ENCODE measurements at regions not wholly inside any gene's neighbourhood (a gene's known extent, or its start where the extent isn't known, plus 50 kb on each side); places are given as distances from the start of the nearest gene placed in this dataset.

DNA sequence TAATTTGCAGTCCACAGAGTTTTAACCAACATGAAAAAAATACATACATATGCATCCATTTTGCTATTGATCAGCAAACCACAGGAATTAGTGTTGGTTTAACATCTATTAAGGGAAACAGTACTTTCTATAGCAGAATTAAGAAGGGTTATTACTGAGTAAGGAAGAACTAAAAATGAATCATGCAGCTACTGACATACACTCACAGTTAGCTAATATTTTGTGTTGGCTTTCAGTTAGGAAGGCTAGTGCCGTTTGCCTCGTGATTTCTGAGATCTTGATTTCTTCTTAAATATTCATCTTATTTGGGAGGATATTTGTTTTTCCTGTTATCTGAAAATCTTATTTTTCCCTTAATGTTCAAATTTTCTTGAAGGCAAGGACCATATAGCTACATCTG is 423.4 kb downstream of the NOVA1 start:
- H3K4me3 ChIP-seq (ENCODE audit: low read length): no peak overlapping the region
- TF ChIP-seq, protein P1, sequence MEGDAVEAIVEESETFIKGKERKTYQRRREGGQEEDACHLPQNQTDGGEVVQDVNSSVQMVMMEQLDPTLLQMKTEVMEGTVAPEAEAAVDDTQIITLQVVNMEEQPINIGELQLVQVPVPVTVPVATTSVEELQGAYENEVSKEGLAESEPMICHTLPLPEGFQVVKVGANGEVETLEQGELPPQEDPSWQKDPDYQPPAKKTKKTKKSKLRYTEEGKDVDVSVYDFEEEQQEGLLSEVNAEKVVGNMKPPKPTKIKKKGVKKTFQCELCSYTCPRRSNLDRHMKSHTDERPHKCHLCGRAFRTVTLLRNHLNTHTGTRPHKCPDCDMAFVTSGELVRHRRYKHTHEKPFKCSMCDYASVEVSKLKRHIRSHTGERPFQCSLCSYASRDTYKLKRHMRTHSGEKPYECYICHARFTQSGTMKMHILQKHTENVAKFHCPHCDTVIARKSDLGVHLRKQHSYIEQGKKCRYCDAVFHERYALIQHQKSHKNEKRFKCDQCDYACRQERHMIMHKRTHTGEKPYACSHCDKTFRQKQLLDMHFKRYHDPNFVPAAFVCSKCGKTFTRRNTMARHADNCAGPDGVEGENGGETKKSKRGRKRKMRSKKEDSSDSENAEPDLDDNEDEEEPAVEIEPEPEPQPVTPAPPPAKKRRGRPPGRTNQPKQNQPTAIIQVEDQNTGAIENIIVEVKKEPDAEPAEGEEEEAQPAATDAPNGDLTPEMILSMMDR (conservative IDR thresholded peaks at IDR 0.05; ENCODE audit: low read depth, low read length): no peak
- DNase-seq (ENCODE audit: low read depth): no peak

DNA sequence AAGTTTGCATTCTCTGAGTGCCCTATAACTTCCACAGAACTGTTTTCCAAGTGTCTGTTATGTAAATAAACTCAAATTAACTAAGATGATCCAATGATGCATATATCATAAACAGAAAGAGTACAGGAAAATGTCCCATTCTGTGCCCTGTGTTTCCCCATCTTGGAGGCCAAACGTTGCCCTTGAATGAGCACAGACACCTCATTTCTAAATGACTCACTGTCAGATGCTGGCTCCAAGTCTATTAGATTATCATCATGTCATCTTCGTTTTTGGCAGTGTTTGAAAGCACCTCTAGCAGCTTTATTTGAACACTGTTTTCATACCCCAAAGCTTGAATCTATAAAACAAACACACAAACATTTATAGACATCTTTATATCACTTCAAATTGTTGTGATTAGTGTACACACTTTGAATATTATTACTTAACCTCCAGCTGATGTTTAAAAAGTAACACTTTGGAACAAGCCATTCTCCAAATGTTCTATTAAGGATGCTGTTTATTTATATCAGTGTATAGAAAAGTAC is 424.2 kb downstream of the NOVA1 start:
- no peak for DNase-seq (ENCODE audit: low read depth)
- TF ChIP-seq, protein P1 (conservative IDR thresholded peaks at IDR 0.05; ENCODE audit: low read depth, low read length): no peak
- no peak overlapping the region for H3K4me3 ChIP-seq (ENCODE audit: low read length)

DNA sequence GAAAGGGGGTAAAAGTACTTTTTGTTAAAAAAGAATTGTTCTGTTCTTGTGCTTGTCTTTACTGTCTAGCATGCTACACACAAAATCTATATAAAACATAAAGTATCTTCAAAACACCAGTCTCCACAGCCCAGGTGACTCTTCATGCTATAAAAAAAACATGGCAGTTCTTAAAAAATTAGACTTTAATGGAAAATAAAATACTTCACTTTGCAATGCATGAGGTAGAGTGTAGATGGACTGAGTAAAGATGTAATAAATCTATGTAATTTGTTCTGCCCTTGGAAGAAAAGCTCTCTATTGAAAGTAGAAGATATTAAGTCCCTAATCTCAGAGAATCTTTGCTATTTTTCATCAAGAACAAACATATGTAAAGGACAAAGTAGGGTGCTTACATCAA is 425.4 kb downstream of the NOVA1 start:
- no peak overlapping the region for H3K4me3 ChIP-seq (ENCODE audit: low read length)
- TF ChIP-seq, protein P1 (conservative IDR thresholded peaks at IDR 0.05; ENCODE audit: low read depth, low read length): no peak
- DNase-seq (ENCODE audit: low read depth): no peak

DNA sequence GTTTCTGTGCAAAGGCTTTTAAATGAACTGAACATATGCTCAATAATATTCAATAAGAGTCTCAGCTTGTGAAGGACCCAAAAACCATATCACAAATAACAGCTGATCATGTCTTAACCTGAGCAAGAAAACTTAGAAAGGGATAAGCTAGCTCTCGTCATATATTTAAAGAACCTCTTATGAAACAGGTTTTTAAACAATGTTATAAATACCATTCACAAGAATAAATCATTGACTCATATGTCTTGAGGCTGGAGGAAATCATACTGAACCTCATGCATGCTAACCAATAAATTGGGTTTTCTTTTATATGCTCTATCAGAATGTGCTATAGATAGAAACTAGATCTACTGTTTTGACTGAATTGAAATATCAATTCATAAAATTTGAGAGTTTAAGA is 426.9 kb downstream of the NOVA1 start:
- TF ChIP-seq, protein P1 (conservative IDR thresholded peaks at IDR 0.05; ENCODE audit: low read depth, low read length): no peak
- H3K4me3 ChIP-seq (ENCODE audit: low read length): no peak overlapping the region
- DNase-seq (ENCODE audit: low read depth): no peak

DNA sequence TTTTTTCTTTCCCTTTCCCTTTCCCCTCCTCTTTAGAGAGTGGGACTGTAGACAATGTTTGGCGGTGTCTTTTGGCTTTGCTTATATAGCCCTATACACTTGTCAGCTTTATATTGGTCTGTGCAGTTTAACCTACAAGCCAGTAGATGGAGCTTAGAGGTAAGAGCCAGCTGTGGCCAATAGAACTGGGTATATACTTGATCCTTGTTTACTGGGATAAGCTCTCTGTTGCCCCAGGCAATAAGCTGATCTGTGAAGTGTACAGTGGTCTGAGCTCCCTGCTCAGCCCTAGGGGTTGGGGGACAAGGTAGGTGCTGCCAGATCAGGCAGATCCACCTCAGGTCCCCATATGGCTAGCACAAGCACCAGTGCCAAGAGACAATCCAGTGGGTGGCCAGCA is 434.1 kb downstream of the NOVA1 start:
- TF ChIP-seq, protein P1 (conservative IDR thresholded peaks at IDR 0.05; ENCODE audit: low read depth, low read length): peak; percentile 80
- peak; percentile 52 for DNase-seq (ENCODE audit: low read depth)
- no peak overlapping the region for H3K4me3 ChIP-seq (ENCODE audit: low read length)

GRCh38 chr14:26157517-26157916 is 440.3 kb downstream of the NOVA1 start:
- no peak for DNase-seq (ENCODE audit: low read depth)
- H3K4me3 ChIP-seq (ENCODE audit: low read length): no peak overlapping the region
- TF ChIP-seq, protein P1 (conservative IDR thresholded peaks at IDR 0.05; ENCODE audit: low read depth, low read length): no peak

- TF ChIP-seq, protein P1 (conservative IDR thresholded peaks at IDR 0.05; ENCODE audit: low read depth, low read length): no peak
- no peak overlapping the region for H3K4me3 ChIP-seq (ENCODE audit: low read length)
- no peak for DNase-seq (ENCODE audit: low read depth)
Observed at GRCh38 chr14:26143057-26143456, 454.8 kb downstream of the NOVA1 start.

Measured in retinal pigment epithelial cell (primary cell).